ENCODE measurements at regions not wholly inside any gene's neighbourhood (a gene's known extent, or its start where the extent isn't known, plus 50 kb on each side); places are given as distances from the start of the nearest gene placed in this dataset.

DNA sequence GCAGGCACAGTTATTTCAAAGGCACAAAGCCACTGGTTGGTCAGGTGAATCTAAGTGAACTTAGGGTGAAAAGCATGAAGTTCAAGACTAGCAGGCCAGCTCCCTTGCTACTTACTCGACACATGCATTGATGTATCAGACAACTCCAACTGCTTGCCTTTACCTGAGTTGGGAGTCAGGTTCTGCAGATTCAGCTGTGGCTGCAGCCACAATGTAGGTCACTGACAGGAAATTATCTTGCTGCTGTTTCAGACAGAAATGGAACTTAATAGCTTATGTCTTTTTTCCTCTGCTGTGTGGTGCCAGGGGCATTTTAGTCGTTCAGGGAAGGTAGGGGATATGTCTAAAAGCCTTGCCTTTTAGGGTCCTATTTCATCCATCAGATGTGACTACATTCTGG lies 125.6 kb upstream of the RPH3A start:
- H3K4ac ChIP-seq (ENCODE audit: low read depth, low read length): no peak overlapping the region
- CTCF ChIA-PET: no interaction called here
- no peaks in the 10 kb centered on the region; the same call in 1 of the 2 replicates for H3K9me3 ChIP-seq (ENCODE audit: control insufficient read depth, insufficient read depth, low read length)
- intact Hi-C loops (cut with micrococcal nuclease): no loop called here
- H3K27ac ChIP-seq (ENCODE audit: insufficient read depth, low read length): no peak overlapping the region
- H3K36me3 ChIP-seq (ENCODE audit: control insufficient read depth, insufficient read depth, low read length): no peaks in the 10 kb centered on the region
- H4K8ac ChIP-seq (ENCODE audit: low read depth in 2 of 2, low read length in 2 of 2): no peak overlapping the region
- H3K18ac ChIP-seq (ENCODE audit: low read depth, low read length): no peak overlapping the region
- POLR2A ChIA-PET (ENCODE audit: unreplicated experiment): no interaction called here
- no peak overlapping the region for H2BK15ac ChIP-seq (ENCODE audit: low read depth, low read length)
- TF ChIP-seq MAFK (IDR thresholded peaks at IDR 0.05; ENCODE audit: low read depth, low read length): no peak
- no peak for TF ChIP-seq CTCF (conservative IDR thresholded peaks at IDR 0.05; ENCODE audit: low read depth, low read length)
- TF ChIP-seq RFX5 (IDR thresholded peaks at IDR 0.05; ENCODE audit: low read depth, low read length): no peak
- no peak for TF ChIP-seq MXI1 (IDR thresholded peaks at IDR 0.05; ENCODE audit: borderline replicate concordance, low read depth, low read length)
- no peak for TF ChIP-seq SMC3 (IDR thresholded peaks at IDR 0.05; ENCODE audit: low read depth, low read length)
- TF ChIP-seq CEBPB (IDR thresholded peaks at IDR 0.05; ENCODE audit: low read depth, low read length): no peak
- TF ChIP-seq, protein P1, sequence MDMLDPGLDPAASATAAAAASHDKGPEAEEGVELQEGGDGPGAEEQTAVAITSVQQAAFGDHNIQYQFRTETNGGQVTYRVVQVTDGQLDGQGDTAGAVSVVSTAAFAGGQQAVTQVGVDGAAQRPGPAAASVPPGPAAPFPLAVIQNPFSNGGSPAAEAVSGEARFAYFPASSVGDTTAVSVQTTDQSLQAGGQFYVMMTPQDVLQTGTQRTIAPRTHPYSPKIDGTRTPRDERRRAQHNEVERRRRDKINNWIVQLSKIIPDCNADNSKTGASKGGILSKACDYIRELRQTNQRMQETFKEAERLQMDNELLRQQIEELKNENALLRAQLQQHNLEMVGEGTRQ (IDR thresholded peaks at IDR 0.05; ENCODE audit: low read depth, low read length): no peak
- no peak for TF ChIP-seq POLR2A (IDR thresholded peaks at IDR 0.05; ENCODE audit: low read depth, low read length)
- no peak for TF ChIP-seq NFE2L2 (IDR thresholded peaks at IDR 0.05; ENCODE audit: low read depth, low read length)
- no peak for TF ChIP-seq RAD21 (IDR thresholded peaks at IDR 0.05; ENCODE audit: low read length)
- TF ChIP-seq FOS (IDR thresholded peaks at IDR 0.05; ENCODE audit: low read depth, low read length): no peak
- no peak for TF ChIP-seq BHLHE40 (IDR thresholded peaks at IDR 0.05; ENCODE audit: low read depth, low read length)
- no peak for TF ChIP-seq ELK1 (IDR thresholded peaks at IDR 0.05; ENCODE audit: borderline replicate concordance, low read depth, low read length)
- no peak overlapping the region for H3K56ac ChIP-seq (ENCODE audit: extremely low read depth, insufficient read depth, low read length)
- H3K79me1 ChIP-seq (ENCODE audit: low read depth in 1 of 2, low read length in 2 of 2): no peaks in the 10 kb centered on the region
- H3K27me3 ChIP-seq (ENCODE audit: control insufficient read depth, insufficient read depth, low read length): no peaks in the 10 kb centered on the region
- in situ Hi-C loops (cut with MboI; ENCODE audit: low sequenced_read_pairs): no loop called here
- H4K5ac ChIP-seq (ENCODE audit: low read depth, low read length): no peak overlapping the region
- no TSS peak for BruUV-seq (replicated peaks)
- H4K91ac ChIP-seq (ENCODE audit: insufficient read depth, low read depth, low read length): no peak overlapping the region
- no peak overlapping the region for H3K4me2 ChIP-seq (ENCODE audit: low read depth, low read length)
- no peak overlapping the region for H2AK5ac ChIP-seq (ENCODE audit: low read depth, low read length)
- H3K14ac ChIP-seq (replicated peaks; ENCODE audit: low read depth, low read length): no peak overlapping the region
- dilution Hi-C loops (cut with HindIII; ENCODE audit: low sequenced_read_pairs, unreplicated experiment): no loop called here
- DNase-seq: no peak
- H2BK20ac ChIP-seq (ENCODE audit: low read depth, low read length): no peak overlapping the region
- no peak overlapping the region for H2AFZ ChIP-seq (replicated peaks; ENCODE audit: low read length, poor library complexity)
- H3K9me1 ChIP-seq (ENCODE audit: insufficient read depth, low read length): no peaks in the 10 kb centered on the region
- H3K4me1 ChIP-seq (ENCODE audit: control insufficient read depth, insufficient read depth, low read length): no peaks in the 10 kb centered on the region
- no peak overlapping the region for H2BK120ac ChIP-seq (ENCODE audit: low read depth, low read length)
- H3K9ac ChIP-seq (ENCODE audit: low read depth, low read length): no peak overlapping the region
- no peak overlapping the region for H3K4me3 ChIP-seq (ENCODE audit: insufficient read depth, low read depth, low read length)
- no peak overlapping the region for H2BK5ac ChIP-seq (ENCODE audit: low read depth, low read length, poor library complexity, severe bottlenecking)
- WGBS, 2 experiments (ENCODE audit: extremely low coverage in 2 of 2, insufficient read length in 1 of 2): no CpG with 5 or more reads among the region's 2 CpGs
- no peak overlapping the region for H2AK9ac ChIP-seq (replicated peaks; ENCODE audit: low read depth, low read length, poor library complexity)
- H3K23ac ChIP-seq (ENCODE audit: low read depth, low read length): no peak overlapping the region
- no peak for ATAC-seq (ENCODE audit: low read depth)
- H4K20me1 ChIP-seq (ENCODE audit: insufficient read depth, low read length): no peaks in the 10 kb centered on the region
